H9 (cell line): ENCODE measurements at regions not wholly inside any gene's neighbourhood (a gene's known extent, or its start where the extent isn't known, plus 50 kb on each side); places are given as distances from the start of the nearest gene placed in this dataset.

ENCODE experiments used
- DNase-seq: peaks from one replicate; pipeline ENCODE4 v3.0.0-alpha.2; 2017
- H2AFZ ChIP-seq: one replicate; pipeline ENCODE4 v1.6.1; 2013; ENCODE audit warnings: mild to moderate bottlenecking, low read length, control low read depth, moderate library complexity
- H2AK5ac ChIP-seq: 2 replicates; pipeline ENCODE4 v1.6.1; 2013; ENCODE audit warnings: low read length, control low read depth, mixed read lengths; ENCODE audit not compliant: insufficient read length
- H2BK120ac ChIP-seq: one replicate; pipeline ENCODE4 v1.6.1; 2013; ENCODE audit warnings: low read depth, mild to moderate bottlenecking, low read length, control low read depth, inconsistent platforms; ENCODE audit not compliant: poor library complexity, severe bottlenecking
- H2BK12ac ChIP-seq: 2 replicates; pipeline ENCODE4 v1.6.1; 2013; ENCODE audit warnings: low read length, control low read depth, mixed read lengths, low read depth; ENCODE audit not compliant: insufficient read length
- H2BK15ac ChIP-seq: 2 replicates; pipeline ENCODE4 v1.6.1; 2013; ENCODE audit warnings: low read depth, low read length, control low read depth
- H2BK20ac ChIP-seq: one replicate; pipeline ENCODE4 v1.6.1; 2013; ENCODE audit warnings: low read depth, mild to moderate bottlenecking, low read length, control low read depth, inconsistent platforms; ENCODE audit not compliant: poor library complexity, severe bottlenecking
- H2BK5ac ChIP-seq: 2 replicates; pipeline ENCODE4 v1.6.1; 2013; ENCODE audit warnings: low read length, control low read depth, mixed read lengths; ENCODE audit not compliant: insufficient read length
- H3K14ac ChIP-seq: 2 replicates; pipeline ENCODE4 v1.6.1; 2013; ENCODE audit warnings: low read length, control low read depth; ENCODE audit not compliant: insufficient read depth
- H3K18ac ChIP-seq: 2 replicates; pipeline ENCODE4 v1.6.1; 2013; ENCODE audit warnings: low read depth, mild to moderate bottlenecking, mixed read lengths, low read length, control low read depth; ENCODE audit not compliant: insufficient read length
- H3K23ac ChIP-seq: 2 replicates; pipeline ENCODE4 v1.6.1; 2013; ENCODE audit warnings: low read length, control low read depth, mixed read lengths, low read depth; ENCODE audit not compliant: insufficient read length
- H3K23me2 ChIP-seq: 2 replicates; pipeline ENCODE4 v1.6.1; 2013; ENCODE audit warnings: low read depth, mild to moderate bottlenecking, mixed read lengths, low read length, control low read depth; ENCODE audit not compliant: insufficient read length, poor library complexity, severe bottlenecking
- H3K27ac ChIP-seq: 2 replicates; pipeline ENCODE4 v1.5.1; 2013; ENCODE audit warnings: low read length, control low read depth, mixed read lengths, low read depth; ENCODE audit not compliant: insufficient read length
- H3K27me3 ChIP-seq: 2 replicates; pipeline ENCODE4 v1.6.1; 2013; ENCODE audit warnings: low read length, control low read depth, inconsistent platforms; ENCODE audit not compliant: insufficient read depth
- H3K4ac ChIP-seq: 2 replicates; pipeline ENCODE4 v1.6.1; 2013; ENCODE audit warnings: low read depth, mild to moderate bottlenecking, control low read depth, inconsistent platforms, low read length, moderate library complexity
- H3K4me1 ChIP-seq: 2 replicates; pipeline ENCODE4 v1.6.1; 2013; ENCODE audit warnings: low read length, control low read depth, inconsistent platforms; ENCODE audit not compliant: insufficient read depth
- H3K4me2 ChIP-seq: 2 replicates; pipeline ENCODE4 v1.6.1; 2013; ENCODE audit warnings: low read length, control low read depth, mixed read lengths; ENCODE audit not compliant: insufficient read length, insufficient read depth
- H3K56ac ChIP-seq: 2 replicates; pipeline ENCODE4 v1.6.1; 2013; ENCODE audit warnings: low read depth, mild to moderate bottlenecking, mixed read lengths, low read length, control low read depth; ENCODE audit not compliant: insufficient read length
- H3K79me1 ChIP-seq: 2 replicates; pipeline ENCODE4 v1.6.1; 2013; ENCODE audit warnings: low read depth, mild to moderate bottlenecking, moderate library complexity, low read length, control low read depth, inconsistent platforms; ENCODE audit not compliant: insufficient read depth, poor library complexity, severe bottlenecking
- H3K79me2 ChIP-seq: 2 replicates; pipeline ENCODE4 v1.6.1; 2013; ENCODE audit warnings: low read length, control low read depth, inconsistent platforms; ENCODE audit not compliant: insufficient read depth
- H3K9ac ChIP-seq: 2 replicates; pipeline ENCODE4 v1.6.1; 2013; ENCODE audit warnings: low read length, control low read depth, mixed read lengths; ENCODE audit not compliant: insufficient read length; ENCODE audit errors: extremely low read depth
- H3K9me3 ChIP-seq: one replicate; pipeline ENCODE4 v1.6.1; 2013; ENCODE audit warnings: low read depth, low read length, inconsistent platforms; ENCODE audit not compliant: control insufficient read depth
- H3T11ph ChIP-seq: one replicate; pipeline ENCODE4 v1.6.1; 2013; ENCODE audit warnings: mild to moderate bottlenecking, low read length, control low read depth, inconsistent platforms
- H4K20me1 ChIP-seq: one replicate; pipeline ENCODE4 v1.6.1; 2013; ENCODE audit not compliant: control insufficient read depth, insufficient read length, insufficient read depth
- H4K5ac ChIP-seq: 2 replicates; pipeline ENCODE4 v1.6.1; 2013; ENCODE audit warnings: low read depth, mild to moderate bottlenecking, mixed read lengths, low read length, control low read depth; ENCODE audit not compliant: insufficient read length
- H4K8ac ChIP-seq: replicated peaks from 2 replicates; pipeline ENCODE4 v1.6.1; 2013; ENCODE audit warnings: low read length, control low read depth, mixed read lengths, low read depth; ENCODE audit not compliant: insufficient read length
- H4K91ac ChIP-seq: 2 replicates; pipeline ENCODE4 v1.6.1; 2013; ENCODE audit warnings: low read depth, mild to moderate bottlenecking, moderate library complexity, mixed read lengths, low read length, control low read depth; ENCODE audit not compliant: insufficient read length
- H3K27ac Mint-ChIP-seq, 3 experiments: 2 replicates in 2 of 3; 3 replicates in 1 of 3; pipeline ENCODE4 v1.8.0; 2020 to 2021; ENCODE audit warnings: mixed read lengths in 3 of 3, mild to moderate bottlenecking in 1 of 3, moderate library complexity in 1 of 3
- H3K27me3 Mint-ChIP-seq: 2 replicates; pipeline ENCODE4 v1.8.0; 2021; ENCODE audit warnings: low read depth, mild to moderate bottlenecking, moderate library complexity, mixed read lengths
- H3K36me3 Mint-ChIP-seq, 3 experiments: 2 replicates in 2 of 3; 3 replicates in 1 of 3; pipeline ENCODE4 v1.8.0; 2020 to 2021; ENCODE audit warnings: low read depth in 3 of 3, mixed read lengths in 3 of 3; ENCODE audit not compliant: insufficient read depth in 1 of 3
- H3K4me1 Mint-ChIP-seq, 2 experiments: 2 replicates each; pipeline ENCODE4 v1.8.0; 2020; ENCODE audit warnings: mixed read lengths in 2 of 2
- H3K4me3 Mint-ChIP-seq, 2 experiments: 2 replicates in 1 of 2; 3 replicates in 1 of 2; pipeline ENCODE4 v1.8.0; 2020 to 2021; ENCODE audit warnings: mild to moderate bottlenecking in 2 of 2, mixed read lengths in 2 of 2, moderate library complexity in 1 of 2
- H3K9me3 Mint-ChIP-seq, 2 experiments: 2 replicates in 1 of 2; 3 replicates in 1 of 2; pipeline ENCODE4 v1.8.0; 2020; ENCODE audit warnings: mild to moderate bottlenecking in 2 of 2, mixed read lengths in 2 of 2, moderate library complexity in 1 of 2
- CTCF ChIP-seq: fragments of 200-600 bp; sonication (generic); conservative IDR thresholded peaks from 3 replicates; pipeline ENCODE4 v1.8.0; 2021; ENCODE audit warnings: antibody characterized with exemption, mild to moderate bottlenecking
- WGBS: extraction: QIAGEN DNeasy Blood & Tissue Kit; methylation state at CpG from one replicate; pipeline ENCODE4 v1.1.7; 2013; ENCODE audit warnings: missing lambda C conversion rate, low lambda C conversion rate, mixed read lengths; ENCODE audit not compliant: insufficient read length; ENCODE audit errors: extremely low coverage; 5-methylcytosine and 5-hydroxymethylcytosine counted together

GRCh38 chr7:26042237-26042636 is 109.8 kb upstream of the NFE2L3 start:
- peaks cover 6 to 11% of the 10 kb centered on the region in 2 experiments for H3K4me1 Mint-ChIP-seq
- H2AK5ac ChIP-seq, result no peak overlapping the region
- no peak overlapping the region for H2BK12ac ChIP-seq
- TF ChIP-seq CTCF, result no peak
- no peak overlapping the region for H3K27ac ChIP-seq
- no peak overlapping the region for H3K14ac ChIP-seq
- no peak overlapping the region for H2BK20ac ChIP-seq
- H2BK5ac ChIP-seq, result no peak overlapping the region
- no peak overlapping the region for H4K5ac ChIP-seq
- no peak overlapping the region for H3K9ac ChIP-seq
- H4K91ac ChIP-seq, result no peak overlapping the region
- no peak overlapping the region for H2AFZ ChIP-seq
- no peak overlapping the region for H3K27ac Mint-ChIP-seq
- H3K79me1 ChIP-seq, result no peaks in the 10 kb centered on the region
- no peak overlapping the region for H2BK15ac ChIP-seq
- no peak for DNase-seq
- WGBS, result no CpG with 5 or more reads among the region's 6 CpGs
- H3K4ac ChIP-seq, result no peak overlapping the region
- no peaks in the 10 kb centered on the region; a peak in 1 of 7 replicates for H3K36me3 Mint-ChIP-seq
- H3K23ac ChIP-seq, result no peak overlapping the region
- no peaks in the 10 kb centered on the region for H3K9me3 ChIP-seq
- H3K18ac ChIP-seq, result no peak overlapping the region
- H3K23me2 ChIP-seq, result no peaks in the 10 kb centered on the region
- no peak overlapping the region for H3K56ac ChIP-seq
- H4K20me1 ChIP-seq, result no peaks in the 10 kb centered on the region
- H3K4me1 ChIP-seq, result no peaks in the 10 kb centered on the region
- H3K9me3 Mint-ChIP-seq, result no peaks in the 10 kb centered on the region; a peak in 1 of 5 replicates
- no peaks in the 10 kb centered on the region for H3K79me2 ChIP-seq
- no peak overlapping the region for H2BK120ac ChIP-seq
- peaks cover 4% of the 10 kb centered on the region; the same call in 1 of the 2 replicates for H3K27me3 Mint-ChIP-seq
- H3K4me2 ChIP-seq, result no peak overlapping the region
- no peaks in the 10 kb centered on the region for H3K27me3 ChIP-seq
- H3K4me3 Mint-ChIP-seq, result no peak overlapping the region
- H3T11ph ChIP-seq, result no peak overlapping the region
- no peak overlapping the region for H4K8ac ChIP-seq
